ENCODE measurements at regions not wholly inside any gene's neighbourhood (a gene's known extent, or its start where the extent isn't known, plus 50 kb on each side); places are given as distances from the start of the nearest gene placed in this dataset.

GRCh38 chr6:169142538-169142844, 111.2 kb downstream of the THBS2 start:
- H3K27me3 ChIP-seq (ENCODE audit: insufficient read depth, low read length): no peaks in the 10 kb centered on the region

DNA sequence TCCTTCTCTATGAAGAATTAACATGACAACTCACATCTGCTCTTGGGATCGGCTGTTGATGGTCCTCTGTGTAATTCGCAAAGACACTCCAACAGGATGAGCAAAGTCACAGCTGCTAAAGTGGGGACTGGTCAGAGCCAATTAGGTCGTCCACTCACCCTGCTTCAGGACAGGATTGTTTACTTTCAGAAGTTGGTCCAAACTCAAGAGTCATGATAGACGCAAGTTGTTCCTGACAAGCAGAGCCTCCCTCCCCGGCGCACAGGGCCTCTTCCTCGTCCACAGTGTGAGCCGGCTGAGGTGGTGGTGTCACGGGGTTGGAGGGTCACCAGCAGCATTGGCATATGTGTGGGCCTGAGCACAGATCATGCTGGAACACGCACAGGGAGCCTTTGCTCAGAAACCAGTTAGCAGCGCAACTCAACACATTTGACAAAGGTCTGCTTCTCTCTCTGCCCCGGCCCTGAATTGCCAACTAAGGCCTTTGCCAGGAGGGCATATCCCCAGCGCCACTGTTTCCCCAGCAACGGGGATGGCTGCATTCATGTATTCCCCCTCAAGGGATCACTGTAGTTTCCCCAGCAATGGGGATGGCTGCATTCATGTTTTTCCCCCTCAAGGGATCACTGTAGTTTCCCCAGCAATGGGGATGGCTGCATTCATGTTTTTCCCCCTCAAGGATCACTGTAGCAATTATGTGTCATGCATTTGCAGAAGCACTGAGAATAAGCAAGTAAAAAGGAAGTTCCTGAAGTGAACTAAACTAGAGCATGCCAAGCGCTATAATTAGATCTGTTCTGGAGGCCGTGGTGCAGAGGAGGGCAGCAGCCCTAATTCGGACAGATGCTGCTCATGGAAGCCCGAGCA, 111.7 kb downstream of the THBS2 start:
- Histone ChIP-seq H3K9ac (ENCODE audit: low read depth, low read length) (no peak overlapping the region), H3K4me3 (ENCODE audit: low read length) (no peak overlapping the region), H3K27ac (ENCODE audit: low read depth, low read length) (no peak overlapping the region), H3K4me1 (ENCODE audit: insufficient read depth, low read length) (no peaks in the 10 kb centered on the region), H3K27me3 (ENCODE audit: insufficient read depth, low read length) (no peaks in the 10 kb centered on the region), H3K9me3 (ENCODE audit: insufficient read depth, low read depth, low read length) (no peaks in the 10 kb centered on the region), H3K36me3 (ENCODE audit: insufficient read depth, low read length) (no peaks in the 10 kb centered on the region)
- 94% methylated on average over 18 of the region's 18 CpGs for WGBS

More at GRCh38 chr6:169142538-169142844, 111.2 kb downstream of the THBS2 start:
- H3K4me3 ChIP-seq (ENCODE audit: low read length): no peak overlapping the region
- no peak overlapping the region for H3K9ac ChIP-seq (ENCODE audit: low read depth, low read length)
- no peaks in the 10 kb centered on the region for H3K9me3 ChIP-seq (ENCODE audit: insufficient read depth, low read depth, low read length)
- no peaks in the 10 kb centered on the region for H3K4me1 ChIP-seq (ENCODE audit: insufficient read depth, low read length)
- H3K27ac ChIP-seq (ENCODE audit: low read depth, low read length): no peak overlapping the region
- 97% methylated on average over 8 of the region's 8 CpGs for WGBS
- no peaks in the 10 kb centered on the region for H3K36me3 ChIP-seq (ENCODE audit: insufficient read depth, low read length)

DNA sequence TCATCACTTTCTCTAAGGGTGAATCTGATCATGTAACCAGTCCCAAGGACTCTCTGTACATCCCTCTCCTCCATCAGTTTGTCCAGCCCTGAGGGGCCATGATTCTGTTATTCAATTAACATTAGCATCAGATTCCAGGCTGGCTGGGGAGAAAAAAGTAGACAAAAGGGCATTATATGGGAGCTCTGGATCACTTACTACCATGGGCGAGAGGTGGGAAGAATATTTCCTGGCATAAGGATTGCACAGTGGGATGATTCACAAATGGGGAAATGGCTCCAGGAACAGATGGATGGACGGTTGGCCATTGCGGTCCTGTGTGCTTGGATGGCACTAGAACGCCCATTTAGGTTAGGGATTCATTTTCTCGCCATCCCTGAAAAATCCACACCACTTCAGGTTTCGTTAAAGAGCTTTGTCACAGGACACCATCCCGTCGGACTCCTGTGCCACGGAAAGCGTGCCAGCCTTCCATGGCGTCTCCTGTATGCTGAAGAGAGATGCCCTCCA, 112.6 kb downstream of the THBS2 start:
- Histone ChIP-seq H3K4me3 (ENCODE audit: low read length) (no peak overlapping the region), H3K4me1 (ENCODE audit: insufficient read depth, low read length) (no peaks in the 10 kb centered on the region), H3K27ac (ENCODE audit: low read depth, low read length) (no peak overlapping the region), H3K36me3 (ENCODE audit: insufficient read depth, low read length) (no peaks in the 10 kb centered on the region), H3K9me3 (ENCODE audit: insufficient read depth, low read depth, low read length) (no peaks in the 10 kb centered on the region), H3K9ac (ENCODE audit: low read depth, low read length) (no peak overlapping the region), H3K27me3 (ENCODE audit: insufficient read depth, low read length) (no peaks in the 10 kb centered on the region)
- WGBS: 95% methylated on average over 11 of the region's 11 CpGs

DNA sequence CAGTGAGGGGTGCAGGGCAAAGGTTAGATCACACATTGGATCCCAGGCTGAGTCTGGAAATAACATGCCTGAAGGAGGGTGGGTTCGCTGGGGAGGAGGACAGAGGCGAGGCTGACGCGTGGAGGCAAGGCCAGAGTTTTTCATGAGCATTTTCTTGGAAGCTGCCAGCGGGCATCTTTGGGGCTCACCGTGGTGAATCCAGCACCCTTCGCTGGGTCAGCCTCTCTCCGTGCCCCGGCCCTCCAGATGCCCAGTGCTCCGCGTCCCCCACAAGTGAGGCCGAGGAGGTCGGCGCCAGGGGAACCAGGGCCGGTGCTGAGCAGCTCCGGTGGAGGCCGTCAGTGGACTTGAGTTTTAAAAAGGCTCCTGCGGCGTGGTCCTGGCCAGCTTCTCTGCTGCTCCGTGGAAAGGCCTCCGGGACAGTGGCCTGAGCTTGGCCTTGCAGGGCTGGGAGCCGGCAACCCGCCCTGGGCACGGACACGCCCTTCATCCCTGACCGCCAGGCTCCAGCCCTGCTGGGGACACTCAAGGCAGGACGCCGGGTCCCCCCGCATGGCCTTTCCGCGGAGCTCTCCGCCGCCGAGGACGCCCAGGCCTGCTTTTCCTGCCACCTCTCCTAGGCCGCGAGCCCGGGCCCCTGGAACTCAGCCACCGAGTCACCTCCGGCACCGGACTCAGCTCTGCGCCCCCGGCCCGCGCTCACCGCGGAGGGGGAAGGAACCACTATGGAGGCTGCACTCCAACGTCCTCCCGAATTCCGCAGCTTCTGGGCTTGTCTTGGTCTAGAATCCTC, 114.3 kb downstream of the THBS2 start:
- H3K27ac ChIP-seq (ENCODE audit: low read depth, low read length): no peak overlapping the region
- WGBS: 93% methylated on average over 50 of the region's 50 CpGs
- H3K27me3 ChIP-seq (ENCODE audit: insufficient read depth, low read length): no peaks in the 10 kb centered on the region
- H3K4me1 ChIP-seq (ENCODE audit: insufficient read depth, low read length): no peaks in the 10 kb centered on the region
- H3K9ac ChIP-seq (ENCODE audit: low read depth, low read length): no peak overlapping the region
- H3K36me3 ChIP-seq (ENCODE audit: insufficient read depth, low read length): no peaks in the 10 kb centered on the region
- H3K9me3 ChIP-seq (ENCODE audit: insufficient read depth, low read depth, low read length): 0 out of 2 replicates have a peak, but pooled peaks cover 4% of the 10 kb centered on the region
- no peak overlapping the region for H3K4me3 ChIP-seq (ENCODE audit: low read length)

DNA sequence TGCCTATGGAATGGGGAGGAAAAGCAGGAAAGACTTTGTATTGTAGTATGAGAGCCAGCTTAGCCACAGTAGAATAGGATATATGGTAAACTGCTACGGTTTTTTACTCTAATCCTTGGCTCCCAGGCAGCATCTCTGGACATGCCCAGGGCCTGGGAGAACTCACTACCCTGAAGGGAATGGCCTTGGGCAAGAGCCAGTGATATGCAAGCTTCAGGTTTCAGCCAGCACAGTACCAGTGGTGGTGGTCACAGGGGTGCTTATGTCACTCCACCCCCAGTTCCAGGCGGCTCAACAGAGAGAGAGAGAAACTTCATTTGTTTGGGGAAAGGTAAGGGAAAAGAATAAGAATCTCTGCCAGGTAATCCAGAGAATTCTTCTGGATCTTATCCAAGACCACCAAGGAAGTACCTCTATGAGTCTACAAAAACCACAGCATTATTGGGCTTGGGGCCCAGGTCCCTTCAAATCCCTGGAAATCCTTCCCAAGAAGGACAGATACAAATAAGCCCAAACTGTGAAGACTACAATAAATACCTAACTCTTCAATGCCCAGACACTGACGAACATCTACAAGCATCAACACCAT, 121.2 kb downstream of the THBS2 start:
- Histone ChIP-seq H3K36me3 (ENCODE audit: insufficient read depth, low read length) (no peaks in the 10 kb centered on the region), H3K9ac (ENCODE audit: low read depth, low read length) (no peak overlapping the region), H3K4me3 (ENCODE audit: low read length) (no peak overlapping the region), H3K27me3 (ENCODE audit: insufficient read depth, low read length) (no peaks in the 10 kb centered on the region), H3K9me3 (ENCODE audit: insufficient read depth, low read depth, low read length) (0 out of 2 replicates have a peak, but pooled peaks cover 7% of the 10 kb centered on the region), H3K27ac (ENCODE audit: low read depth, low read length) (no peak overlapping the region), H3K4me1 (ENCODE audit: insufficient read depth, low read length) (no peaks in the 10 kb centered on the region)
- WGBS: 83% methylated on average over 3 of the region's 3 CpGs

- no peaks in the 10 kb centered on the region for H3K36me3 ChIP-seq (ENCODE audit: insufficient read depth, low read length)
- 82% methylated on average over 3 of the region's 3 CpGs for WGBS
- no peaks in the 10 kb centered on the region for H3K27me3 ChIP-seq (ENCODE audit: insufficient read depth, low read length)
- H3K4me1 ChIP-seq (ENCODE audit: insufficient read depth, low read length): no peaks in the 10 kb centered on the region
- H3K4me3 ChIP-seq (ENCODE audit: low read length): no peak overlapping the region
- H3K27ac ChIP-seq (ENCODE audit: low read depth, low read length): no peak overlapping the region
- 0 out of 2 replicates have a peak, but pooled peaks cover 7% of the 10 kb centered on the region for H3K9me3 ChIP-seq (ENCODE audit: insufficient read depth, low read depth, low read length)
- H3K9ac ChIP-seq (ENCODE audit: low read depth, low read length): no peak overlapping the region
Measured at GRCh38 chr6:169131390-169131789, 122.3 kb downstream of the THBS2 start.

DNA sequence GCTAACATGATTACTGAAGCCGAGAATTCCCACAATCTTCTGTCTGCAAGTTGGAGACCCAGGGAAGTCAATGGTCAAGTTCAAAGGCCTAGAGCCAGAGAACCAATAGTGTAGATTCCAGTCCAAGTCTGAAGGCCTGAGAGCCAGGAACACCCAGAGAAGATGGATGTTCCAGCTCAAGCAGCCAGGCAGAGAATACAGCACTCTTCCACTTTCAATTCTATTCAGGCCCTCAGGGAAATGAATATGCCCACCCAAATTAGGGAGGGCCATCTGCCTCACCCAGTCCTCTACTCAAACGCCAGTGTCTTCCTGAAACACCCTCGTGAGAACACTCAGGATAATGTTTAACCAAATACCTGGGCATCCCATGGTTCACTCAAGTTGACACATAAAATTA, 123.5 kb downstream of the THBS2 start:
- 95% methylated on average over 3 of the region's 3 CpGs for WGBS

DNA sequence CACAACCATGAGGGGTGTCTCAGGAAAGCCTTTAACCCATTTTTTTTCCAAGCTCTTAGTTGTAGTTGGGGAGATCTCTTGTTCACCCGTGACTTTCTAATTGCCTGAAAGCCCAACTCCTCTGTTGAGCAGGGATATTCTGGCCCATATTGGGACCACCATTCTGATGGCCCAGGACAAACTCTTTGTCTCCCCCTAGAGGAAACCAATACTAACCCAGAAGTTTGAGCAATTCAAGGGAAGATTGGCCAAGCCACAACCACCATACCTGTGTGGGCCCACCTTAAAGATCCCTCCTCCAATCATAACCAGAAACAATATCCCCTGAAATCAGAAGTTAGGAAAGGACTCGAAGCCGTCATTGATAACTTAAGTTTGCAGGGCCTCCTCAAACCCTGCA, 132.6 kb downstream of the THBS2 start:
- Histone ChIP-seq H3K36me3 (ENCODE audit: insufficient read depth, low read length) (no peaks in the 10 kb centered on the region), H3K4me3 (ENCODE audit: low read length) (no peak overlapping the region), H3K9me3 (ENCODE audit: insufficient read depth, low read depth, low read length) (0 out of 2 replicates have a peak, but pooled peaks cover 3% of the 10 kb centered on the region), H3K4me1 (ENCODE audit: insufficient read depth, low read length) (no peaks in the 10 kb centered on the region), H3K9ac (ENCODE audit: low read depth, low read length) (no peak overlapping the region), H3K27me3 (ENCODE audit: insufficient read depth, low read length) (no peaks in the 10 kb centered on the region), H3K27ac (ENCODE audit: low read depth, low read length) (no peak overlapping the region)
- WGBS: 91% methylated on average over 3 of the region's 3 CpGs

More for the DNA sequence above, 123.5 kb downstream of the THBS2 start:
- no peaks in the 10 kb centered on the region for H3K36me3 ChIP-seq (ENCODE audit: insufficient read depth, low read length)
- H3K9me3 ChIP-seq (ENCODE audit: insufficient read depth, low read depth, low read length): 0 out of 2 replicates have a peak, but pooled peaks cover 7% of the 10 kb centered on the region
- no peak overlapping the region for H3K4me3 ChIP-seq (ENCODE audit: low read length)
- no peak overlapping the region for H3K27ac ChIP-seq (ENCODE audit: low read depth, low read length)
- H3K4me1 ChIP-seq (ENCODE audit: insufficient read depth, low read length): no peaks in the 10 kb centered on the region
- no peaks in the 10 kb centered on the region for H3K27me3 ChIP-seq (ENCODE audit: insufficient read depth, low read length)
- no peak overlapping the region for H3K9ac ChIP-seq (ENCODE audit: low read depth, low read length)

DNA sequence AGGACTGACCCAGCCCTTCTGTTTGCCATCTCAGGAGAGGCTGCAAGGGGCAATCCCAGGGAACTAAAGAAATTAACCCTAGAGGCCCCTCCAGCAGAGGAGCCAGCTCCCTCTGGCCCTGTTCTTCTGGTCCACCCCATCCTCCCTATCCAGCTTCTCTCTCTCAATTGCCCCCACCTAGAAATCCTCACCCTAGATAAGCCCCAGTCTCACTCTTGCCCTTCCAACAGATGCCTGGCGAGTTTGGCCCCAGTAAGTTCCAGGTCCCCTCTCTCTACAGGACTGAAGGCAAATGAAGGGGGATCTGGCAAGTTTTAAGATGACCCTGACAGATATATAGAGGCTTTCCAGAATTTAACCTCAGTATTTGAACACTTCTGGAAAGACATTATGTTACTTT, 134.0 kb downstream of the THBS2 start:
- Histone ChIP-seq H3K36me3 (ENCODE audit: insufficient read depth, low read length) (no peaks in the 10 kb centered on the region), H3K4me1 (ENCODE audit: insufficient read depth, low read length) (no peaks in the 10 kb centered on the region), H3K27ac (ENCODE audit: low read depth, low read length) (no peak overlapping the region), H3K9ac (ENCODE audit: low read depth, low read length) (no peak overlapping the region), H3K9me3 (ENCODE audit: insufficient read depth, low read depth, low read length) (0 out of 2 replicates have a peak, but pooled peaks cover 3% of the 10 kb centered on the region), H3K4me3 (ENCODE audit: low read length) (no peak overlapping the region), H3K27me3 (ENCODE audit: insufficient read depth, low read length) (no peaks in the 10 kb centered on the region)
- 100% methylated on average over 1 of the region's 1 CpG for WGBS

DNA sequence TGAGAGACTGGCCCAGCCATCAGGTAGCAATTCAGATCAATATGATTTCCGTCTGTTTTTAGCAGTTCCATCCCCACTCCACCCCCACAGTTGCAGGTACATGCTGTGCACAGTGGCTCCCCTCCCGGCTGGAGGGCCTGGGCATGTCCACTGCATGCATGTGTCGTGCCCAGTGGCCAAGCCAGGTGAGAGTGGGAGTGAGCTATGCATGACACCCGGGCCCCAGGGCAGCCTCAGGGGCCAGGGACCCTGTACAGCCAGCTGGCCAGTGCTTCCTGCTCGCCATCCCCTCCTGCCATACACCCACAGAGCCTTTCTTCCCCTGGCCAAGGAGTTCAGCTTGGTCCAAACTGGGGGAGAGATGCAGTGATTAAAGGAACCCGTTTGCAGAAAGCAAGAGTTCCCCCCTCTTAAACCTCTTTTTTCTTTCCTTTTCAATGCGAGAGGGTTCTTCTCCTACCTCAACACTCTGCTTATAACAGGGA, 135.3 kb downstream of the THBS2 start:
- H3K4me3 ChIP-seq (ENCODE audit: low read length): no peak overlapping the region
- no peaks in the 10 kb centered on the region for H3K27me3 ChIP-seq (ENCODE audit: insufficient read depth, low read length)
- H3K36me3 ChIP-seq (ENCODE audit: insufficient read depth, low read length): no peaks in the 10 kb centered on the region
- no peak overlapping the region for H3K9ac ChIP-seq (ENCODE audit: low read depth, low read length)
- H3K9me3 ChIP-seq (ENCODE audit: insufficient read depth, low read depth, low read length): 0 out of 2 replicates have a peak, but pooled peaks cover 3% of the 10 kb centered on the region
- 0 out of 2 replicates have a peak, but pooled peaks cover 5% of the 10 kb centered on the region for H3K4me1 ChIP-seq (ENCODE audit: insufficient read depth, low read length)
- H3K27ac ChIP-seq (ENCODE audit: low read depth, low read length): no peak overlapping the region
- 95% methylated on average over 7 of the region's 7 CpGs for WGBS

Data from HUES64 (cell line).